ENCODE measurements at regions not wholly inside any gene's neighbourhood (a gene's known extent, or its start where the extent isn't known, plus 50 kb on each side); places are given as distances from the start of the nearest gene placed in this dataset.

GRCh38 chr14:97413022-97413539 is 615.9 kb downstream of the VRK1 start:
- DNase-seq = no peak

GRCh38 chr14:97413966-97414717 is 617.0 kb downstream of the VRK1 start:
- DNase-seq = no peak

GRCh38 chr14:97414718-97415098 is 617.5 kb downstream of the VRK1 start:
- no peak for DNase-seq

- no peak for DNase-seq
Observed at GRCh38 chr14:97415907-97416306, 618.7 kb downstream of the VRK1 start.

- DNase-seq = no peak
Observed at GRCh38 chr14:97416550-97416949, 619.4 kb downstream of the VRK1 start.

- no peak for DNase-seq
Observed at GRCh38 chr14:97417331-97417730, 620.1 kb downstream of the VRK1 start.

GRCh38 chr14:97420211-97420610 is 623.0 kb downstream of the VRK1 start:
- no peak for DNase-seq

GRCh38 chr14:97426776-97427175 is 629.6 kb downstream of the VRK1 start:
- no peak for DNase-seq

- no peak for DNase-seq
Observed at GRCh38 chr14:97428808-97429440, 631.7 kb downstream of the VRK1 start.

GRCh38 chr14:97432586-97432985 is 635.4 kb downstream of the VRK1 start:
- no peak for DNase-seq

- DNase-seq = no peak
Observed at GRCh38 chr14:97441740-97442362, 644.7 kb downstream of the VRK1 start.

- no peak for DNase-seq
Observed at GRCh38 chr14:97442363-97442762, 645.2 kb downstream of the VRK1 start.

GRCh38 chr14:97443412-97443811 is 646.2 kb downstream of the VRK1 start:
- no peak for DNase-seq

GRCh38 chr14:97444248-97444647 is 647.1 kb downstream of the VRK1 start:
- no peak for DNase-seq

GRCh38 chr14:97445367-97445766 is 648.2 kb downstream of the VRK1 start:
- DNase-seq = no peak

- no peak for DNase-seq
Observed at GRCh38 chr14:97446087-97446486, 648.9 kb downstream of the VRK1 start.

GRCh38 chr14:97452314-97452713 is 655.1 kb downstream of the VRK1 start:
- DNase-seq = no peak

- no peak for DNase-seq
Observed at GRCh38 chr14:97453991-97454390, 656.8 kb downstream of the VRK1 start.

- no peak for DNase-seq
Observed at GRCh38 chr14:97456462-97456861, 659.3 kb downstream of the VRK1 start.

- no peak for DNase-seq
Observed at GRCh38 chr14:97456958-97457357, 659.8 kb downstream of the VRK1 start.

- DNase-seq = no peak
Observed at GRCh38 chr14:97457575-97458085, 660.4 kb downstream of the VRK1 start.

GRCh38 chr14:97458255-97458654 is 661.1 kb downstream of the VRK1 start:
- no peak for DNase-seq

GRCh38 chr14:97458661-97459579 is 661.7 kb downstream of the VRK1 start:
- no peak for DNase-seq

All from NCI-H2171 (cell line).